GM18520 (cell line): ENCODE measurements at regions not wholly inside any gene's neighbourhood (a gene's known extent, or its start where the extent isn't known, plus 50 kb on each side); places are given as distances from the start of the nearest gene placed in this dataset.
"Not testable (repeated sequence)": the region's sequence is repeated elsewhere in the genome, so short reads cannot be mapped to it uniquely, and the experiment has no call there.

ENCODE experiments used
- ATAC-seq: cut with Tn5 transposase; IDR thresholded peaks from one replicate; pipeline ENCODE4 v1.9.1; 2021; ENCODE audit not compliant: unreplicated experiment

- no peak for ATAC-seq
Measured at GRCh38 chr2:160583813-160584537, 90.4 kb upstream of the RBMS1 start.

- ATAC-seq: no peak
Measured at GRCh38 chr2:160584972-160585494, 91.4 kb upstream of the RBMS1 start.

GRCh38 chr2:160590664-160591063 lies 97.1 kb upstream of the RBMS1 start:
- ATAC-seq: no peak

GRCh38 chr2:160592401-160592800 lies 98.8 kb upstream of the RBMS1 start:
- no peak for ATAC-seq

- no peak for ATAC-seq
Measured at GRCh38 chr2:160592993-160593392, 99.4 kb upstream of the RBMS1 start.

- no peak for ATAC-seq
Measured at GRCh38 chr2:160596441-160596840, 102.8 kb upstream of the RBMS1 start.

GRCh38 chr2:160600437-160600836 lies 106.8 kb upstream of the RBMS1 start:
- not testable (repeated sequence) for ATAC-seq

GRCh38 chr2:160602073-160602472 lies 108.5 kb upstream of the RBMS1 start:
- no peak for ATAC-seq

- ATAC-seq: no peak
Measured at GRCh38 chr2:160603771-160604510, 110.3 kb upstream of the RBMS1 start.

GRCh38 chr2:160606341-160606740 lies 112.7 kb upstream of the RBMS1 start:
- ATAC-seq: no peak

GRCh38 chr2:160608599-160608998 lies 115.0 kb upstream of the RBMS1 start:
- no peak for ATAC-seq

- no peak for ATAC-seq
Measured at GRCh38 chr2:160609346-160609745, 115.7 kb upstream of the RBMS1 start.

GRCh38 chr2:160610041-160610440 lies 116.4 kb upstream of the RBMS1 start:
- no peak for ATAC-seq

GRCh38 chr2:160612266-160612856 lies 118.8 kb upstream of the RBMS1 start:
- ATAC-seq: no peak

GRCh38 chr2:160613466-160614153 lies 120.0 kb upstream of the RBMS1 start:
- no peak for ATAC-seq

GRCh38 chr2:160614391-160614790 lies 120.8 kb upstream of the RBMS1 start:
- no peak for ATAC-seq

- no peak for ATAC-seq
Measured at GRCh38 chr2:160615706-160616105, 122.1 kb upstream of the RBMS1 start.

GRCh38 chr2:160616149-160616548 lies 122.5 kb upstream of the RBMS1 start:
- ATAC-seq: no peak

GRCh38 chr2:160621748-160622147 lies 128.1 kb upstream of the RBMS1 start:
- no peak for ATAC-seq

GRCh38 chr2:160628020-160628637 lies 134.5 kb upstream of the RBMS1 start:
- not testable (repeated sequence) for ATAC-seq

- no peak for ATAC-seq
Measured at GRCh38 chr2:160628811-160629210, 135.2 kb upstream of the RBMS1 start.
